Mesenteric fat pad (tissue), 1 donor: ENCODE measurements at regions not wholly inside any gene's neighbourhood (a gene's known extent, or its start where the extent isn't known, plus 50 kb on each side); places are given as distances from the start of the nearest gene placed in this dataset.
"Not testable (repeated sequence)": the region's sequence is repeated elsewhere in the genome, so short reads cannot be mapped to it uniquely, and the experiment has no call there.

Experiments
- DNase-seq: peaks from one replicate; pipeline ENCODE4 v3.0.0-alpha.2; 2020; ENCODE audit warnings: low spot score
- donor health status: DM: yes; HTN: yes; CAD: no.

DNA sequence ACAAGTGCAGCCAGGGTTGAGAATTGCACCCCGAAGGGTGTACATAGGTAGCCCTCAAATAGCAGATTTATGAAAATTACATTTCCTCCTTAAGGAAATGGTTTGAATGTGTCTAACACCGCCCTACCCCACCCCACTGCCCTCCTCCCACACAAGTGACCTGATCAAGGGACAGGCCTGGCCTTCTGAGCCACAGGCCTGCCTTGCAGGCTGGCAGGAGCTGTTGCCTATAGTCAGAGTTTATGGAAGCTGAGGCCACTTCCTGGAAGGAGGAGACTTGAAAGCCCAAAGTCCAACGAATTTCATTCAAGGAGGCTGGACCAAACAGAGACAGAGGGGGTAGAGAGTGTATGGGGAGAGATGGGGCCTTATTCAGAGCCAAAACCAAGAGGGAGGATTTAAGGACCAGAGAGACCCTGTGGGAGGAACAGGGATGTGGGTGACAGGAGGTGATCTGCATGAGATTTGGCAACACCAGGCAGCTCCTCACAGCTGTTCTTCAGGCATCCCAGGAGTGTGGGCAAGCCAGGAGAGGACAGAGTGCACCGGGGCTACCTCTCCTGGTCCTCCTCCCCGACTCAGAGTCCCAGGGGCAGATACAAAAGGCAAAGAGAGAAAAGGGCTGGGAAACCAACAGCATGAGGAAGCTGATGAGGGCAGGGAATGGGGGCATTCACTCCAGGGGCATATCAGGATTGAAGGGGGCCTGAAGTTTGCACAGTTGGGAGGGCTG is 100.4 kb upstream of the HES1 start:
- no peak for DNase-seq

DNA sequence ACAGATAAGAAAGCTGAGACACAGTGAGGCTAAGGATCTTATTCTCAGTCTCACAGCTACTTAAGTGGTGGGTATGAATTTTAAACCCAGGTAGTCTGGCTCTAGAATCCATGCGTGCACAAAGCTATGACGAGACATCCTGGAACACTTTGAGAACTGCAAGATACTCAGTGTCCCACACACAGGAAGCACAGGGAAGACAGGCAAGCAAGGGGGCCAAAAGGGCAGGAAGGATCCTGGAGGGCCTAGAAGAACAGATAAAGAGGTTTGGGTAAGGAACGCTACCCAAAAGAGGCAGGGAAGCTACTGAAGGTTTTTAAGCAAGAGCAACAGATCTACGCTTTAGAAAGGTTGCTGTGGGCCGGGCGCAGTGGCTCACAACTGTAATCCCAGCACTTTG is 99.1 kb upstream of the HES1 start:
- no peak for DNase-seq

- DNase-seq, result not testable (repeated sequence)
Observed at GRCh38 chr3:194038346-194038745, 97.6 kb upstream of the HES1 start.

- no peak for DNase-seq
Observed at GRCh38 chr3:194038960-194039359, 97.0 kb upstream of the HES1 start.

DNA sequence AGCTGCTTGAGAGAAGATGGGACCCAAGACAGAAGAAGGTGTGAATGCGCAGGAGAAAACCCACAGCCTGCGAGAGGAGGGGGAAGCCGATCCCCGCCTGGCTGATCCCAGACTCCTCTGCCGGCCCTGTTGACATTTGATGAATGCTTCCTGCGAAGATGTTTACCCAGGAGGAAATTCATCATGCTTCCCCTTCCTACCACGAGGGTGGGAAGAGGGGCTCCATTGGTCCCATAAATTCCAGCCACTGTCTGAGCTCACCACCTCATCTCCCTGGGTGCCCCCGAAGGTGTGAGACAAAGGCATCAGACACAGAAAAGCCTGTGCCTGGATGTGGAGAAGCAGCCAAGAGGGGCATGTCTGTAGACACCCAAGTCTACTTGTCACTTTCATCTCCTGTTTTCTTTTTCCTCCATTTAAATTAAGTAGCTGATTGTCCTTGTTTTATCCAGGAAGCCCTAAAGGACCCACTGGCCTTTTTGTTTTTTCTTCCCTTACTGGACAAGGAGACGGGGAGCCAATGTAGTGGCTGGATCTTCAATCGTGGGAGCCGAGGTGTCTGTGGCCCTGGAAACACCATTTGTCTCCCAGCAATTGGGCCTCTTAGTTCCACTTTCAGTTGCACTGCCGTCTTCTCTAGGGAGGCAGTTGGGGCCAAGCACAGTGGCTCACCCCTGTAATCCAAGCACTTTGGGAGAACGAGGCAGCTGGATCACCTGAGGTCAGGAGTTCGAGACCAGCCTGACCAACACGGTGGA is 95.3 kb upstream of the HES1 start:
- no peak for DNase-seq

GRCh38 chr3:194042927-194043326 is 93.0 kb upstream of the HES1 start:
- no peak for DNase-seq

DNA sequence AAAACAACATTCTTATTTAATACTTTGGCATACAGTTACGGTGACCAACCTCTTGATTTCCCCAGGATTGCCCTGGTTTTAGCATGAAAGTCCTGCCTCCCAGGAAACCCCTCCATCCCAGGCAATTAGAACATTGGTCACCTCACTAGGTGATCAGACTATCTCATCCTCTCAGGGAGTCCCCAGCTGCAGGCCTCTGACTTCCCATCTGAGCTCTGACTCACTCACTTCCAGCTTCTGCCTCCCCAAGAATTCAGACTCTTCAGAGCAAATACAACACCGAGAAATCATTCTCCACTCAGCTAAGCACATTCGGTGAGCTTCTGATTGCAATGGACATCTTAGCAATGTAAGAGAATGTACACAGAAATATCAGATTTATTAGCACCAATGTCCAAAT is 92.4 kb upstream of the HES1 start:
- no peak for DNase-seq

GRCh38 chr3:194045289-194045688 is 90.7 kb upstream of the HES1 start:
- no peak for DNase-seq

DNA sequence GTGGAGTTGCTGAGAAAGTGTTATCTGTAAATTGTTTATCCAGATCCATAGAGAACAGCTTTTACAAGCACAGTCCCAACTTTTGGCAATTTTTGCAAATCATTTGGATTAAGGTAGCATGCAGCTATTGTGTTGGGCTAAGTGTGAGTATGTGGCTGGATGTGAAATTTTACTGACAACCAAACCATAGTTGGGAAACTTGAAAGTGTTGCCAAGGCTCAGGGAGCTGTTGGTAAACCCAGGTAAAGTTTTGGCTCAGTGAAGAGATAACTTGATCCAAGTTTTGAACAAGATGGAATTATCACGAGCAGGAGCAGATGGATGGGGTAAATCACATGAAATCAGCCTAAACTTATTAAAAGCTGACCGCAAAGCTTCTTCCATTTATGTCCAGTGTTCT is 90.0 kb upstream of the HES1 start:
- no peak for DNase-seq

DNA sequence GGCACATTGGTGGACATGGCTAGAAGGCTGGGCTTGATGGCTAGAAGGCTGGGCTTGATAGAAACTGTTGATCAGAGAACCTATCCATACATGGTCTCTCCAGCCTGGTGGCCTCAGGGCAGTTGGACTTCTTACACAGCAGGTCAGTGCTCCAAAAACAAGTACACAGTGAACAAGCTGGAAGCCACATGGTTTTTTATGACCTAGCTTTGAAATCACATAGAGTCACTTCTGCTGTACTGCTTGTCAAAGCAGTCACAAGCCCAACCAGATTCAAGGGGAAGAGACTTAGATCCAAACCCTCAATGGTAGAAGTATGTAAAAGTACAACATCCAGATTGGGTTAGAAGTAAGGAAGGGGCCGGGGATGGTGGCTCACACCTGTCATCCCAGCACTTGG is 89.4 kb upstream of the HES1 start:
- DNase-seq, result no peak

- no peak for DNase-seq
Observed at GRCh38 chr3:194046995-194047645, 88.8 kb upstream of the HES1 start.

DNA sequence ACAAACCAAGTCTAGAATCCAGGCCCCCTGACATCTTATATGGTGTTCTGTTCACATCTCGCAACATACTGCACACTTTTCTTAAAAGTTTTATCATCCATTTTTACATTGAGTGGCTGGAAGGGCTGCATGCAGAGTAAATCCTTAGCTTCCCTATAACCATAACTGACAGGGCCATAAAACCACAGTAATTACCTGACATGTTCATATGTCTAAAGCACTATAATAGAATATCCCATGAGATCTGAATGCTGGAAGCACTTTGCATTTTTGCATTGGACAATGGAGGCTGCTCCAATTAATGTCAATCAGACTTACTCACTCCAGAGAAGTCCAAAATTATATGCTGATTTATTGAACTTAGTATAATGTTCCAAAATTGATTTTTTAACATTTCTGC is 86.6 kb upstream of the HES1 start:
- DNase-seq, result no peak

DNA sequence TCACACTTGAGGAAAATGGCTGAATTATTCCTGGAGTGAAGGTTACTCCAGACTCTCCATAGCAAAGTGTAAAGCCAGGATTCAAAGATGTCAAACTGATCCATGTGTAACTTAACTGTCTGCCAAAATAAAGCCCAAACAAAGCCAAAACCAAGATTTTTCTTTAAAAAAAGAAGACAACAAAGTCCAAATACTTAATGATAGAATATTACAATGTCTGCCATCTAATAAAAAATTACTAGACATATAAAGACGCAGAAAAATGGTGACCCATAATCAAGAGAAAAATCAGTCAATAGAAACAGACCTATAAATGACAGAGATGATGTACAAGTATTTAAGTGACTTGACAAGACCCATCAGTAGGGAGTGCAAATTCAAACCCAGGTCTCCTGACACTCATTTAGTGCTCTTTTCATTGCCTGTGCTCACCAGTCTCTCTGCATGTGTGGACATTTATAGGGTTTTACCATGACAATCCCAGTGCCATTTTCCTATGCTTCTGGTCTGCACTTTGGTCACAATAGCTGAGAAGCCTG is 85.1 kb upstream of the HES1 start:
- no peak for DNase-seq

DNA sequence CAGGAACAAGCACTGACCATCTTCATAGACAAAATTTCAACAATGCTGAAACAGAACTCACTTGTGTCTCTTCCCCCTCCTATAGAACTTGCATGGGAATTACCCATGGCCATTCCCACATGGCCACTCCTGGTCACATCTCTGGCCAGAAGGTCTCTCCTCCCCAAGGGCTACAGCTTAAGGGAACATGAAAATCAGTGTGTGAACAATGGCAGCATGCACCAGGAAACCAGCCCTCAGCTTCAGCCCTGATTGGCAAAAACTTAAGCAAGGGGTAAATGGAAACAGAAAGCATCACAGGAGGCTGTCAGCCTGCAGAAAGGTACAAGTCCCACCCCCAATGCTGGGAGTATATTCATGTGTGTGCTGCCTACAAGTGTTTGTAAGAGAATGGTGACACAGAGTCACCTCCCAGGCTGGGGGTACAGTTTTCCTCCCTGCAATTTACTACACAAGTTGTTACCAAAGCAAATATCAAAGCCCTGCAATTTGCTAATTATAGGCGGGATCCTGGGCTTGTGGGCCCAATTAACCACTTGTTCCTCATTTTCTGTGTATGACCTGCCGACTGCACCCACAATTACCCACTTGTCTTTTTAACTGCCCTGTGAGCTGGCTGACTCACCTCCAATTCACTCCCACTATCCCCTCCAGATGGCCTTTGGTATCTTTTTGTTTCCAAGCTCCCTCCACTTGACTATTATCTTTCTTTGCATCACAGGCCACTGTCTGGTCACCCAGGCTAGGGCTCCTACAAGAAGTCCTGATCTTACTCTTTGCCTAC is 84.4 kb upstream of the HES1 start:
- no peak for DNase-seq

DNA sequence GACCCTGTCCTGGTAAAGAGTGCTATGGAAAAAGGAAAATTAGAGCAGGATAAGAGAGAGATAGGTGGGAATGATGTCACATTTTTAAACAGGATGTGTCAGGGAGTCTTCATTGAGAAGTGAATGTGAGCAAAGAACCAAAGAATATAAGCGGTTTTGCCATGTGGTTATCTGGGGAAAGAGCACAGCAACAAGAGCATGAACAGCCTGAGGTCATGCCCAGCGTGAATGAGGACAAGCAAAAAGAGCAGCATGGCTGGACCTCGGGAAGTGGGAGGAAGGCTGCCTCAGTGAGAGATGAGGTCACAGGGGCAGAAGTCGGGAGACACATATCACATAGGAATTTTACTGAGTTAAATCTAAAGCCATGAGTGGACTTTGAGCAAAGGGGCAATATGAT is 82.8 kb upstream of the HES1 start:
- no peak for DNase-seq

DNA sequence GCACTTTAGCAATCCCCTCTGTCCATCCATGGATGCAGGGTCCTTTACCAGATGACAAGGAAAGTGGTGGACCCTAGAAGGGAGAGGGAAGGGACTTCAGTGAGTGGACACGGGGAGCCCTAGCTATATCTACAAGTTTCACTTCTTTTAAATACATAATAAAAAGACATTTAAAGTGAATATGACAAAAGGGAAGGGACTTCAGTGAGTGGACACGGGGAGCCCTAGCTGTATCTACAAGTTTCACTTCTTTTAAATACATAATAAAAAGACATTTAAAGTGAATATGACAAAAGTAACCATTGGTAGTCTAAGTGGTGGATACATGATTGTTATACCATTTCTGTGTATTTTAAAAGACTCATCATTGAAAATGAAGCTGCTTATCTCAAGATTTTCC is 81.9 kb upstream of the HES1 start:
- no peak for DNase-seq

DNA sequence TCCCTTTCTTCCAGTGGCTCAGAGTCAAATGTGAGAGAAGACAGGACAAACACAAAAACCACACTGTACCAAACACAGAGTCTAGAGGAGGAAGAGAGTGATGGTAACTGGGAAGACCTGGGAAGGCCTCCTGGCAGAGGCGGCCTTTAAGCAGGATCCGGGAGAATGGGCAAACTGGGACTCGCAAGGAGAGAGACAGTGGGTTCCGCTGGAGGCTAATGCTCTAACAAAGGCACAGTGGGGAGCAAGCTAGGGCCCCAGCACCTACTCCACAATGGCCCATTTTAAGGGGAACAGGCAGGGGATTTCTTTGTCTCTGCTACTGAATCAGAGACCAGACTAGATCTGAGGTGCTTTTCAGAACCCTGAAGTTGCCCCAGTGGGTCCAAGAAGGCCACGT is 81.4 kb upstream of the HES1 start:
- DNase-seq, result no peak

GRCh38 chr3:194054961-194055360 is 81.0 kb upstream of the HES1 start:
- DNase-seq, result no peak

DNA sequence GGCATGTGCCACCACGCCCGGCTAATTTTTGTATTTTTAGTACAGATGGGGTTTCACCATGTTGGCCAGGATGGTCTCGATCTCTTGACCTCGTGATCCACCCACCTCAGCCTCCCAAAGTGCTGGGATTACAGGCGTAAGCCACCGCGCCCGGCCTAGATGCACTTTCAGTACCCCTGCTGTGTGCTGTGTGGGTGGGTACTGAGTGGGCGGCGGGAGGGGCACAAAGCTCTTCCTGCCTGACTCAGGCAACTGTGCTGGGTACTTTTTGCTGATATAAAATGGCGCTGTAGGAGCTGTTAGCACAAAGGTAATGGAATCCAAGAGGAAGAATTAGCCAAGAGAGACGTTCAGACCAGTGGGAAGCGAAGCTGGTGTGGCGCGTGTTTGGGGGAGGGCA is 79.6 kb upstream of the HES1 start:
- DNase-seq, result not testable (repeated sequence)

DNA sequence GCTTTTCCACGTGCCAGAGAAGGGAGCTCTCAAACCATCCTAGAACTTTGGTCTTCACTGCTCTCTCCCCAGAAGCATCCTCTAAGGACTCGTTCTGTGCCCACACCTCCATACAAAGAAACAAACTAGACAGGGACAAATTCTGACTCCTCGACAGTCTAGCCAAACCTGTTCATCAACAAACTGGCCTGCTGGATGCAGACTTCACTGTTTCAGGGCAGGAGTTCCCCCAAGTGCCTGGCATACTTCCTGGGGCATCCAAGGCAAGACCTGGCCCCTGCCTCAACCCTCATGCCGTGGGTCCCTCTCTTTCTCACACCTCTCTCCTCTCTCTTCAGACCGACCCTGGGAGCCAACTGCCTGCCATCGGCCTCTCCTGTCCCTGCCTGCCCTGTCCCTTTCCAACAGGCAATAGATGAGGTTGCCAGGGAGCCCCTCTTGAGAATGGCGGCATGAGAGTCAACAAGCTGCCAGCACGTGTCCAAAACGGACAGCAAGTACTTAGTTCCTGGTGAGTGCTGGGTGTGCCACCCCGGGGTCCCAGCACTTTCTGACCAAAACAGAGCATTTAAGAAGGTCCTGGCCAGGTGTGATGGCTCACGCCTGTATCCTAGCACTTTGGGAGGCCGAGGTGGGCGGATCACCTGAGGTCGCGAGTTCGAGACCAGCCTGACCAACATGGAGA is 79.1 kb upstream of the HES1 start:
- no peak for DNase-seq
